GM12891 (cell line): ENCODE measurements at regions not wholly inside any gene's neighbourhood (a gene's known extent, or its start where the extent isn't known, plus 50 kb on each side); places are given as distances from the start of the nearest gene placed in this dataset.

ENCODE experiments used
- POLR2AphosphoS5 ChIP-seq: IDR thresholded peaks from 2 replicates; pipeline ENCODE4 v1.6.1; 2011; ENCODE audit warnings: low read depth, low read length, control low read depth
- SPI1 ChIP-seq: IDR thresholded peaks from 2 replicates; pipeline ENCODE4 v1.6.1; 2011; ENCODE audit warnings: low read depth, low read length, control low read depth

GRCh38 chr5:121257621-121258020 is 594.1 kb upstream of the FTMT start:
- TF ChIP-seq SPI1 (no peak), POLR2AphosphoS5 (no peak)
